Umbilical cord (tissue), 1 donor: ENCODE measurements at regions not wholly inside any gene's neighbourhood (a gene's known extent, or its start where the extent isn't known, plus 50 kb on each side); places are given as distances from the start of the nearest gene placed in this dataset.
"Not testable (repeated sequence)": the region's sequence is repeated elsewhere in the genome, so short reads cannot be mapped to it uniquely, and the experiment has no call there.

Experiments
- DNase-seq: peaks from one replicate; pipeline ENCODE4 v3.0.0-alpha.2; 2015; ENCODE audit warnings: low spot score

GRCh38 chr5:98204798-98205197 is 568.7 kb upstream of the RGMB start:
- no peak for DNase-seq

GRCh38 chr5:98205691-98206461 is 567.6 kb upstream of the RGMB start:
- DNase-seq = no peak

- no peak for DNase-seq
Measured at GRCh38 chr5:98206566-98206965, 566.9 kb upstream of the RGMB start.

GRCh38 chr5:98209418-98209817 is 564.0 kb upstream of the RGMB start:
- no peak for DNase-seq

- no peak for DNase-seq
Measured at GRCh38 chr5:98214240-98215051, 559.0 kb upstream of the RGMB start.

- DNase-seq = no peak
Measured at GRCh38 chr5:98217138-98217537, 556.3 kb upstream of the RGMB start.

- DNase-seq = no peak
Measured at GRCh38 chr5:98218838-98219237, 554.6 kb upstream of the RGMB start.

- no peak for DNase-seq
Measured at GRCh38 chr5:98227489-98227888, 546.0 kb upstream of the RGMB start.

- DNase-seq = no peak
Measured at GRCh38 chr5:98231089-98231488, 542.4 kb upstream of the RGMB start.

GRCh38 chr5:98237794-98238193 is 535.7 kb upstream of the RGMB start:
- not testable (repeated sequence) for DNase-seq

GRCh38 chr5:98243972-98244371 is 529.5 kb upstream of the RGMB start:
- no peak for DNase-seq

GRCh38 chr5:98248949-98249348 is 524.5 kb upstream of the RGMB start:
- no peak for DNase-seq

- DNase-seq = no peak
Measured at GRCh38 chr5:98258939-98259338, 514.5 kb upstream of the RGMB start.

- no peak for DNase-seq
Measured at GRCh38 chr5:98259595-98259994, 513.9 kb upstream of the RGMB start.

- DNase-seq = no peak
Measured at GRCh38 chr5:98263084-98263483, 510.4 kb upstream of the RGMB start.

GRCh38 chr5:98268162-98268860 is 505.2 kb upstream of the RGMB start:
- no peak for DNase-seq

GRCh38 chr5:98275980-98276379 is 497.5 kb upstream of the RGMB start:
- no peak for DNase-seq

GRCh38 chr5:98282521-98282920 is 490.9 kb upstream of the RGMB start:
- DNase-seq = no peak

- DNase-seq = no peak
Measured at GRCh38 chr5:98292496-98292895, 481.0 kb upstream of the RGMB start.

- DNase-seq = no peak
Measured at GRCh38 chr5:98296426-98296825, 477.0 kb upstream of the RGMB start.

- DNase-seq = no peak
Measured at GRCh38 chr5:98299435-98299834, 474.0 kb upstream of the RGMB start.

GRCh38 chr5:98301547-98301946 is 471.9 kb upstream of the RGMB start:
- no peak for DNase-seq
